HuH-7.5 (cell line): ENCODE measurements at regions not wholly inside any gene's neighbourhood (a gene's known extent, or its start where the extent isn't known, plus 50 kb on each side); places are given as distances from the start of the nearest gene placed in this dataset.

Experiments used
- DNase-seq: peaks from one replicate; pipeline ENCODE4 v3.0.0; 2011; ENCODE audit warnings: low spot score

- no peak for DNase-seq
Measured at GRCh38 chr1:229033480-229033879, 237.4 kb upstream of the RAB4A start.

GRCh38 chr1:229034342-229034741, 236.6 kb upstream of the RAB4A start:
- no peak for DNase-seq

GRCh38 chr1:229035054-229035747, 235.7 kb upstream of the RAB4A start:
- DNase-seq, result no peak

GRCh38 chr1:229035748-229036082, 235.2 kb upstream of the RAB4A start:
- no peak for DNase-seq

GRCh38 chr1:229037806-229038405, 233.0 kb upstream of the RAB4A start:
- no peak for DNase-seq

- no peak for DNase-seq
Measured at GRCh38 chr1:229040630-229041358, 230.1 kb upstream of the RAB4A start.

GRCh38 chr1:229041946-229042345, 229.0 kb upstream of the RAB4A start:
- DNase-seq, result no peak

- no peak for DNase-seq
Measured at GRCh38 chr1:229042482-229042881, 228.4 kb upstream of the RAB4A start.

GRCh38 chr1:229043115-229043514, 227.8 kb upstream of the RAB4A start:
- DNase-seq, result no peak

GRCh38 chr1:229046251-229046853, 224.6 kb upstream of the RAB4A start:
- no peak for DNase-seq

- no peak for DNase-seq
Measured at GRCh38 chr1:229047161-229047839, 223.6 kb upstream of the RAB4A start.

GRCh38 chr1:229047840-229048620, 222.9 kb upstream of the RAB4A start:
- DNase-seq, result no peak

GRCh38 chr1:229048896-229049295, 222.0 kb upstream of the RAB4A start:
- no peak for DNase-seq

- no peak for DNase-seq
Measured at GRCh38 chr1:229056046-229056445, 214.9 kb upstream of the RAB4A start.

- no peak for DNase-seq
Measured at GRCh38 chr1:229058111-229058561, 212.8 kb upstream of the RAB4A start.

- DNase-seq, result no peak
Measured at GRCh38 chr1:229058729-229059128, 212.2 kb upstream of the RAB4A start.

- no peak for DNase-seq
Measured at GRCh38 chr1:229059671-229060539, 211.0 kb upstream of the RAB4A start.

- no peak for DNase-seq
Measured at GRCh38 chr1:229062135-229062534, 208.8 kb upstream of the RAB4A start.

GRCh38 chr1:229063154-229063773, 207.6 kb upstream of the RAB4A start:
- no peak for DNase-seq
